ENCODE measurements at regions not wholly inside any gene's neighbourhood (a gene's known extent, or its start where the extent isn't known, plus 50 kb on each side); places are given as distances from the start of the nearest gene placed in this dataset.

DNA sequence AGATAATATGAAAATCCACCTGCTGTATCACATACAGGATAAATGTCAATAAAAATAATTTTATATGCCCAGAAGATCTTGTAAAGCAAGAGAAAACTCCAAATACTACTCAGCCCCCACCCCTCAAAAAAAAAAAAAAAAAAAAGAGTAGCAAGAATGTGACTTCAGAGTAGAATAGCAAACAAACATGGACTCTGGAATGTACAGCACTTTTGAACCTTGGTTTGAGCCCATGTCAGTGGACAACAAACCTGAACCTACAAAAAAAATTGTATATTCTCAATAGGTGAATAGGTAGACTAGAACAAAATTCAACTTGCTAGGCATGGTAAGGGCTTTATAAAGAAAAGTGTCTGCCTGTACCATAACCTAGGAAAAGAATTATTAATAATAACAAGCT is 428.0 kb downstream of the SLITRK6 start:
- no peaks in the 10 kb centered on the region for H3K9me3 ChIP-seq (ENCODE audit: control insufficient read depth in 2 of 2, insufficient read depth in 1 of 2, low read length in 1 of 2)
- H3K4me1 ChIP-seq (ENCODE audit: control insufficient read depth in 2 of 2, insufficient read depth in 2 of 2, low read length in 2 of 2) = no peaks in the 10 kb centered on the region
- no peak overlapping the region for H3K4me3 ChIP-seq (ENCODE audit: low read length in 2 of 2)
- no peak for DNase-seq (ENCODE audit: low read depth in 6 of 9, low spot score in 9 of 9)
- H3K27me3 ChIP-seq (ENCODE audit: control insufficient read depth in 2 of 2, insufficient read depth in 1 of 2, low read length in 1 of 2) = no peaks in the 10 kb centered on the region
- H3K36me3 ChIP-seq (ENCODE audit: control insufficient read depth in 2 of 2, insufficient read depth in 2 of 2, low read length in 1 of 2) = no peaks in the 10 kb centered on the region
- no peak overlapping the region for H3K27ac ChIP-seq (ENCODE audit: low read depth in 1 of 2, low read length in 1 of 2)

DNA sequence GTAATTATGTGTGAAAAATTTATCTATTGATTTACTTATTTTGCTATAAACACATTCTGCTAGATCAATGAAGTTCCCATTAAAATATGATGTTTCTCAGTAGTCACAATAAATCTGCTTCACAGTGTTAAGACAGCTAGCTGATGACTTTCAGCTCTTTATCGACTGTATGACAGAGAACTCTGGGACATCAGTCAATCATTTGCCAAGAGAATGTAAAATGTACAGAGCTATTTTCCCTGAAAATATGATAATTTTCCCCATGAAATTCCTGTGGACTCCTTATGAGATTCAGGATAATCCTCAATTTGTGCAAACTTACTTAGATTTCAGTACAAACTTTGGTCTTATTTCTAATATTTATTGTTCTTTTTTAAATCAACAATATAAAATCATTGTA is 430.5 kb downstream of the SLITRK6 start:
- Histone ChIP-seq H3K9me3 (ENCODE audit: control insufficient read depth in 2 of 2, insufficient read depth in 1 of 2, low read length in 1 of 2) (no peaks in the 10 kb centered on the region), H3K27me3 (ENCODE audit: control insufficient read depth in 2 of 2, insufficient read depth in 1 of 2, low read length in 1 of 2) (no peaks in the 10 kb centered on the region), H3K27ac (ENCODE audit: low read depth in 1 of 2, low read length in 1 of 2) (no peak overlapping the region), H3K4me1 (ENCODE audit: control insufficient read depth in 2 of 2, insufficient read depth in 2 of 2, low read length in 2 of 2) (no peaks in the 10 kb centered on the region), H3K36me3 (ENCODE audit: control insufficient read depth in 2 of 2, insufficient read depth in 2 of 2, low read length in 1 of 2) (no peaks in the 10 kb centered on the region), H3K4me3 (ENCODE audit: low read length in 2 of 2) (no peak overlapping the region)
- 99% methylated on average over 1 of the region's 1 CpG for WGBS
- no peak for DNase-seq (ENCODE audit: low read depth in 6 of 9, low spot score in 9 of 9)

DNA sequence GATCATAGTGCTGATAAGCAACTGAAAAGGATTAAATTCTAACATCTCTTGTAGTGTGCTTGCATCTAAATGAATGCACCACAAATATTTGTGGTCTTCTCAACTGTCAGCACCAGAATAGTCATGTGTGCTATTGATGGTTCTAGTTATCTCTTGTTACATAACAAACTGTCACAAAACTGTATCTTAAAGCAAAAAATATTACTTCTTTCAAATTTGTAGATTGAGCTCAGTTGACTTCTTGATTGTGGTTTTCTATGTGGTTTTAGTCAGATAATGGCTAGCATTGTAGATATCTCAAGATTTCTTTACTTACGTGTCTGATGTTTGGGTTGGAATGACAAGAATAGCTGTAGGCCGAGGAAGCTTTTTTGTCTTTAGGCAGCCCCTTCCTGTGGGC is 431.3 kb downstream of the SLITRK6 start:
- H3K4me1 ChIP-seq (ENCODE audit: control insufficient read depth in 2 of 2, insufficient read depth in 2 of 2, low read length in 2 of 2) = no peaks in the 10 kb centered on the region
- 55% methylated on average over 2 of the region's 2 CpGs for WGBS
- no peak overlapping the region for H3K4me3 ChIP-seq (ENCODE audit: low read length in 2 of 2)
- no peak overlapping the region for H3K27ac ChIP-seq (ENCODE audit: low read depth in 1 of 2, low read length in 1 of 2)
- DNase-seq (ENCODE audit: low read depth in 6 of 9, low spot score in 9 of 9) = no peak
- no peaks in the 10 kb centered on the region for H3K36me3 ChIP-seq (ENCODE audit: control insufficient read depth in 2 of 2, insufficient read depth in 2 of 2, low read length in 1 of 2)
- H3K9me3 ChIP-seq (ENCODE audit: control insufficient read depth in 2 of 2, insufficient read depth in 1 of 2, low read length in 1 of 2) = no peaks in the 10 kb centered on the region
- no peaks in the 10 kb centered on the region for H3K27me3 ChIP-seq (ENCODE audit: control insufficient read depth in 2 of 2, insufficient read depth in 1 of 2, low read length in 1 of 2)

DNA sequence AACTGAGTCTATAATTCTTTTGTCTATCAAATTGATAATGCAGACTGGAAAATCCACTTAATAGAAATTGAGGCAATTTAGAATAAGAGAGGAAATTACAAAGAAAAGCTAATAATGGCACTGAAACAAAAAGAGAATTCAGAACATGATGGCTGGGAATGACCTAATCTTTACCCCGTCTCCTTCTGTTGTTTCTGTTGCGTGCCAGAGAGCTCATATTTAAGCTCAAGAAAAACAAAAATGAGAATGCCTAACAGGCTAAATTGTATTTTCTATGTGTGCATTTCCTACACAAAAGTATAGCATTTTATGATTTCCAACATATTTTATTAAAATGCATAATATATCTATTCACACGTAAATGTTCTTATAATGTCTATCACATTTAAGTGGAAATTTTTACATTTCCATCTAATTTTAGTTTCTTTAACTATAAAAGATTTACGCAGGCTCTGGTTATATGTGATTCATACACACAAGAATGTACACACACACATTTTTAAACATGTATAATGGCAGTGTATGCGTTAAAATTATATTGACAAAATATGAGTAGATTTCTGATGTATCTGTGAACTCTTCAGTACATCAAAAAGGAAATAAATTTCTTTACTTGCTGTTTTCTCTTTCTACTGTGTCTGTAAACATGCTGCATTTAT is 432.3 kb downstream of the SLITRK6 start:
- Histone ChIP-seq H3K27me3 (ENCODE audit: control insufficient read depth in 2 of 2, insufficient read depth in 1 of 2, low read length in 1 of 2) (no peaks in the 10 kb centered on the region), H3K4me1 (ENCODE audit: control insufficient read depth in 2 of 2, insufficient read depth in 2 of 2, low read length in 2 of 2) (no peaks in the 10 kb centered on the region), H3K4me3 (ENCODE audit: low read length in 2 of 2) (no peak overlapping the region), H3K27ac (ENCODE audit: low read depth in 1 of 2, low read length in 1 of 2) (no peak overlapping the region), H3K36me3 (ENCODE audit: control insufficient read depth in 2 of 2, insufficient read depth in 2 of 2, low read length in 1 of 2) (no peaks in the 10 kb centered on the region), H3K9me3 (ENCODE audit: control insufficient read depth in 2 of 2, insufficient read depth in 1 of 2, low read length in 1 of 2) (no peaks in the 10 kb centered on the region)
- DNase-seq (ENCODE audit: low read depth in 6 of 9, low spot score in 9 of 9) = no peak
- 97% methylated on average over 5 of the region's 5 CpGs for WGBS

DNA sequence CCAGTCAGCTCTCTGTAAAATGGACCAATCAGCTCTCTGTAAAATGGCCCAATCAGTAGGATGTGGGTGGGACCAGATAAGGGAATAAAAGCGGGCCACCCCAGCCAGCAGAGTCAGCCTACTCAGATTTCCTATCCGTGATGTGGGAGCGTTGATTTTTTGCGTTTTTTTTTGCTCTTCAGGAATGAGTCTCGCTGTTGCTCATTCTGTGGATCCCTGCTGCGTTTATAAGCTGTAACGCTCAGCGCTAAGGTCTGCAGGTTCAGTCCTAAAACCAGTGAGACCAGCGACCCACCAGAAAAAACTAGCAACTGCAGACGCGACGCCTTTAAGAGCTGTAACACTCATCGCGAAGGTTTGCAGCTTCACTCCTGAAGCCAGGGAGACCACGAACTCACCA is 435.7 kb downstream of the SLITRK6 start:
- no peaks in the 10 kb centered on the region for H3K9me3 ChIP-seq (ENCODE audit: control insufficient read depth in 2 of 2, insufficient read depth in 1 of 2, low read length in 1 of 2)
- H3K4me3 ChIP-seq (ENCODE audit: low read length in 2 of 2) = no peak overlapping the region
- H3K27me3 ChIP-seq (ENCODE audit: control insufficient read depth in 2 of 2, insufficient read depth in 1 of 2, low read length in 1 of 2) = no peaks in the 10 kb centered on the region
- no peak for DNase-seq (ENCODE audit: low read depth in 6 of 9, low spot score in 9 of 9)
- 97% methylated on average over 15 of the region's 15 CpGs for WGBS
- no peak overlapping the region for H3K27ac ChIP-seq (ENCODE audit: low read depth in 1 of 2, low read length in 1 of 2)
- no peaks in the 10 kb centered on the region for H3K36me3 ChIP-seq (ENCODE audit: control insufficient read depth in 2 of 2, insufficient read depth in 2 of 2, low read length in 1 of 2)
- no peaks in the 10 kb centered on the region for H3K4me1 ChIP-seq (ENCODE audit: control insufficient read depth in 2 of 2, insufficient read depth in 2 of 2, low read length in 2 of 2)

DNA sequence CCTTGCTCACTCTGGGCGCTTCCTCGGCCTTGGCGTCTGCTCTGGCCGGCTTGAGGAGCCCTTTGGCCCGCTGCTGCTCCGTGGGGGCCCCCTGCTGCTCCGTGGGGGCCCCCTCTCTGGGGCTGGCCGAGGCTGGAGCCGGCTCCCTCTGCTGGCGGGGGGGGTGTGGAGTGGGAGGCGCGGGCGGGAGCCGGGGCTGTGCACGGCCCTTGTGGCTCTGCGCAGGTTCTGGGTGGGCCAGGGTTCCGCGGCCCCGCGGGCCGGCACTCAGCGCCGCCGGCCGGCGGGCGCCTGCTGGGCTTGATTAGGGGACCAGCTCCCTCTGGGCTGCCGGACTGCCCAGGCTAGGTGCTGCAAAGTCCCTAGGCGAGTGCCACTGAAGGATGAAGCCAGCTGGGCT is 436.2 kb downstream of the SLITRK6 start:
- no peaks in the 10 kb centered on the region for H3K27me3 ChIP-seq (ENCODE audit: control insufficient read depth in 2 of 2, insufficient read depth in 1 of 2, low read length in 1 of 2)
- no peak for DNase-seq (ENCODE audit: low read depth in 6 of 9, low spot score in 9 of 9)

DNA sequence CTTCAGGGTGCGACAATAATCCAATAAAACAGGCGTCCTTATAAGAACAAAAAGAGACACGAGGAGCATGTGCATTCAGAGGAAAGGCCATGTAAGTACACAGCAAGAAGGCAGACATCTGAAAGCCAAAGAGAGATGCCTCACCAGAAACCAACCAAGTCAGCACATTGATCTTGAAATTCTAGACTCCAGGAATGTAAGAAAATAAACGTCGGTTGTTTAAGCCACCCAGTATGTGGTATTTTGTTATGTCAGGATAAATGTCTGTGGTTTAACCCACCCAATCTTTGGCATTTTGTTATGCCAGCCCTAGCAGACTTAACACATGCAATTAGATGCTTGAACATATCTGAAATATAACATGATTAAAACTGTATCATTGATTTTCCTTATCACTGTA is 452.0 kb downstream of the SLITRK6 start:
- no peaks in the 10 kb centered on the region for H3K27me3 ChIP-seq (ENCODE audit: control insufficient read depth in 2 of 2, insufficient read depth in 1 of 2, low read length in 1 of 2)
- no peaks in the 10 kb centered on the region for H3K4me1 ChIP-seq (ENCODE audit: control insufficient read depth in 2 of 2, insufficient read depth in 2 of 2, low read length in 2 of 2)
- WGBS = 93% methylated on average over 5 of the region's 5 CpGs
- DNase-seq (ENCODE audit: low read depth in 6 of 9, low spot score in 9 of 9) = no peak
- H3K36me3 ChIP-seq (ENCODE audit: control insufficient read depth in 2 of 2, insufficient read depth in 2 of 2, low read length in 1 of 2) = no peaks in the 10 kb centered on the region
- H3K27ac ChIP-seq (ENCODE audit: low read depth in 1 of 2, low read length in 1 of 2) = no peak overlapping the region
- H3K9me3 ChIP-seq (ENCODE audit: control insufficient read depth in 2 of 2, insufficient read depth in 1 of 2, low read length in 1 of 2) = peaks cover 0 to under 1% of the 10 kb centered on the region in 2 donors
- no peak overlapping the region for H3K4me3 ChIP-seq (ENCODE audit: low read length in 2 of 2)

More for the DNA sequence above, 436.2 kb downstream of the SLITRK6 start:
- no peaks in the 10 kb centered on the region for H3K9me3 ChIP-seq (ENCODE audit: control insufficient read depth in 2 of 2, insufficient read depth in 1 of 2, low read length in 1 of 2)
- no peaks in the 10 kb centered on the region for H3K36me3 ChIP-seq (ENCODE audit: control insufficient read depth in 2 of 2, insufficient read depth in 2 of 2, low read length in 1 of 2)
- WGBS = 94% methylated on average over 29 of the region's 29 CpGs
- H3K4me3 ChIP-seq (ENCODE audit: low read length in 2 of 2) = no peak overlapping the region
- H3K4me1 ChIP-seq (ENCODE audit: control insufficient read depth in 2 of 2, insufficient read depth in 2 of 2, low read length in 2 of 2) = no peaks in the 10 kb centered on the region
- no peak overlapping the region for H3K27ac ChIP-seq (ENCODE audit: low read depth in 1 of 2, low read length in 1 of 2)

DNA sequence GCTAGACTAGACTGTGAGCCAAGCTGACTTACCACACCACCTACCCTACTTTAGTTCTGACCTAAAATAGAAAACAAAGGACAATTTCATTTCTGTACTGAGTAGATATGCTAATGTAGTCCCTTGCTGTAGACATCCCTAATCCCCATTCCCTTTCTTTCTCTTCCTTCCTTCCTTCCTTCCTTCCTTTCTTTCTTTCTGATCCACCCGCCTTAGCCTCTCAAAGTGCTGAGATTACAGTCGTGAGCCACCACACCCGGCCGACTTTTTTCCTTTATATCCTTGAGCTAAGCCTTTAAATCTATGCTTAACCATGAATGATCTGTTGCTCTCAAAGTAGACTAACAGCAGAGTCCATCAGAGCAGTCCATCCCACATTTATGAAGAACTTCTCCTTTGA is 465.0 kb downstream of the SLITRK6 start:
- Histone ChIP-seq H3K4me1 (ENCODE audit: control insufficient read depth in 2 of 2, insufficient read depth in 2 of 2, low read length in 2 of 2) (no peaks in the 10 kb centered on the region), H3K4me3 (ENCODE audit: low read length in 2 of 2) (no peak overlapping the region), H3K9me3 (ENCODE audit: control insufficient read depth in 2 of 2, insufficient read depth in 1 of 2, low read length in 1 of 2) (no peaks in the 10 kb centered on the region), H3K27me3 (ENCODE audit: control insufficient read depth in 2 of 2, insufficient read depth in 1 of 2, low read length in 1 of 2) (no peaks in the 10 kb centered on the region), H3K27ac (ENCODE audit: low read depth in 1 of 2, low read length in 1 of 2) (no peak overlapping the region), H3K36me3 (ENCODE audit: control insufficient read depth in 2 of 2, insufficient read depth in 2 of 2, low read length in 1 of 2) (no peaks in the 10 kb centered on the region)
- DNase-seq (ENCODE audit: low read depth in 6 of 9, low spot score in 9 of 9) = no peak
- 98% methylated on average over 4 of the region's 4 CpGs for WGBS

DNA sequence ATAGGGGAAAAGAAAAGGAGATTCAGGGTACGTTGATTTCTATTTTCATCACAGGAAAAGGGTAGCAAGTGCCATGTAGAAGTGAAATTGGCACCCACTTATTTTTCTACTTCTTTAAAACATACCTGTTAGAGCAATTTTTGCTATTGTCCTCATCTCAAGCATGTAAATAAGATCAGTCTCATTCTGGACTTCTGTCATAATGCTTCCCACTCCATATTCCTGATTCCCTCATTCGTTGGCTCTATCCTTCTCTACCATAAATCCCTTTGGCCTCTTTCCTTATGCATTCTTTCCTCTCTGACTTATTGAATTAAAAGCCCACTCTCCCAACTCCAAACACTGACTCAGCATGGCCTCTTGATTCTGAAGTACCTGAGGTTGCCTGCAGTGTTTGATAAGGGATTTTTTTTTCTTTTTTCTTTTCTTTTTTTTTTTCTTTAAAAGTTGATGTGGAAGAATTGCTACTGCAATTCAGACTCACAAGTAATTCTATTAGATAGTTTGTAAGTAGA is 465.7 kb downstream of the SLITRK6 start:
- no peaks in the 10 kb centered on the region for H3K9me3 ChIP-seq (ENCODE audit: control insufficient read depth in 2 of 2, insufficient read depth in 1 of 2, low read length in 1 of 2)
- 45% methylated on average over 2 of the region's 2 CpGs for WGBS
- DNase-seq (ENCODE audit: low read depth in 6 of 9, low spot score in 9 of 9) = no peak

More for the DNA sequence above, 465.7 kb downstream of the SLITRK6 start:
- Histone ChIP-seq H3K27ac (ENCODE audit: low read depth in 1 of 2, low read length in 1 of 2) (no peak overlapping the region), H3K4me1 (ENCODE audit: control insufficient read depth in 2 of 2, insufficient read depth in 2 of 2, low read length in 2 of 2) (no peaks in the 10 kb centered on the region), H3K4me3 (ENCODE audit: low read length in 2 of 2) (no peak overlapping the region), H3K36me3 (ENCODE audit: control insufficient read depth in 2 of 2, insufficient read depth in 2 of 2, low read length in 1 of 2) (no peaks in the 10 kb centered on the region), H3K27me3 (ENCODE audit: control insufficient read depth in 2 of 2, insufficient read depth in 1 of 2, low read length in 1 of 2) (no peaks in the 10 kb centered on the region)
